GM18868 (cell line): ENCODE measurements at regions not wholly inside any gene's neighbourhood (a gene's known extent, or its start where the extent isn't known, plus 50 kb on each side); places are given as distances from the start of the nearest gene placed in this dataset.
"Not testable (repeated sequence)": the region's sequence is repeated elsewhere in the genome, so short reads cannot be mapped to it uniquely, and the experiment has no call there.

Experiments
- ATAC-seq: cut with Tn5 transposase; IDR thresholded peaks from one replicate; pipeline ENCODE4 v1.9.1; 2021; ENCODE audit warnings: mild to moderate bottlenecking, moderate library complexity; ENCODE audit not compliant: unreplicated experiment

GRCh38 chr4:84379917-84380641 lies 119.0 kb downstream of the NKX6-1 start:
- no peak for ATAC-seq

- no peak for ATAC-seq
Measured at GRCh38 chr4:84378983-84379382, 120.1 kb downstream of the NKX6-1 start.

- no peak for ATAC-seq
Measured at GRCh38 chr4:84378356-84378755, 120.7 kb downstream of the NKX6-1 start.

- ATAC-seq: no peak
Measured at GRCh38 chr4:84366907-84367306, 132.2 kb downstream of the NKX6-1 start.

- ATAC-seq: no peak
Measured at GRCh38 chr4:84366161-84366560, 132.9 kb downstream of the NKX6-1 start.

- ATAC-seq: no peak
Measured at GRCh38 chr4:84362896-84363655, 136.0 kb downstream of the NKX6-1 start.

- no peak for ATAC-seq
Measured at GRCh38 chr4:84342161-84342560, 156.9 kb downstream of the NKX6-1 start.

- no peak for ATAC-seq
Measured at GRCh38 chr4:84341559-84341958, 157.5 kb downstream of the NKX6-1 start.

GRCh38 chr4:84338367-84338766 lies 160.7 kb downstream of the NKX6-1 start:
- no peak for ATAC-seq

GRCh38 chr4:84336964-84337705 lies 162.0 kb downstream of the NKX6-1 start:
- ATAC-seq: no peak

GRCh38 chr4:84327526-84327925 lies 171.6 kb downstream of the NKX6-1 start:
- ATAC-seq: no peak

- ATAC-seq: no peak
Measured at GRCh38 chr4:84325625-84326024, 173.5 kb downstream of the NKX6-1 start.

- no peak for ATAC-seq
Measured at GRCh38 chr4:84324303-84325245, 174.5 kb downstream of the NKX6-1 start.

GRCh38 chr4:84319124-84319523 lies 180.0 kb downstream of the NKX6-1 start:
- ATAC-seq: no peak

GRCh38 chr4:84317513-84317912 lies 181.6 kb downstream of the NKX6-1 start:
- ATAC-seq: peak; percentile 56

- no peak for ATAC-seq
Measured at GRCh38 chr4:84312426-84313012, 186.6 kb downstream of the NKX6-1 start.

GRCh38 chr4:84309191-84309590 lies 189.9 kb downstream of the NKX6-1 start:
- no peak for ATAC-seq

- ATAC-seq: not testable (repeated sequence)
Measured at GRCh38 chr4:84298719-84299254, 200.3 kb downstream of the NKX6-1 start.

- no peak for ATAC-seq
Measured at GRCh38 chr4:84298023-84298718, 200.9 kb downstream of the NKX6-1 start.
